HG02852 (cell line): ENCODE measurements at regions not wholly inside any gene's neighbourhood (a gene's known extent, or its start where the extent isn't known, plus 50 kb on each side); places are given as distances from the start of the nearest gene placed in this dataset.

ENCODE experiments used
- ATAC-seq: cut with Tn5 transposase; IDR thresholded peaks from one replicate; pipeline ENCODE4 v1.9.1; 2021; ENCODE audit warnings: mild to moderate bottlenecking, moderate library complexity; ENCODE audit not compliant: unreplicated experiment

- no peak for ATAC-seq
Measured at GRCh38 chr4:4606321-4606720, 64.5 kb upstream of the STX18 start.

GRCh38 chr4:4605849-4606248 lies 64.0 kb upstream of the STX18 start:
- no peak for ATAC-seq

- no peak for ATAC-seq
Measured at GRCh38 chr4:4603592-4603991, 61.7 kb upstream of the STX18 start.

- ATAC-seq = no peak
Measured at GRCh38 chr4:4603067-4603466, 61.2 kb upstream of the STX18 start.

- no peak for ATAC-seq
Measured at GRCh38 chr4:4602468-4602867, 60.6 kb upstream of the STX18 start.

- ATAC-seq = no peak
Measured at GRCh38 chr4:4601803-4602369, 60.0 kb upstream of the STX18 start.

- no peak for ATAC-seq
Measured at GRCh38 chr4:4599481-4600275, 57.8 kb upstream of the STX18 start.

GRCh38 chr4:4598851-4599411 lies 57.1 kb upstream of the STX18 start:
- no peak for ATAC-seq

- ATAC-seq = no peak
Measured at GRCh38 chr4:4596720-4597119, 54.9 kb upstream of the STX18 start.

- no peak for ATAC-seq
Measured at GRCh38 chr4:4595252-4595651, 53.4 kb upstream of the STX18 start.

GRCh38 chr4:4594285-4594920 lies 52.6 kb upstream of the STX18 start:
- ATAC-seq = no peak

- ATAC-seq = no peak
Measured at GRCh38 chr4:4593596-4594284, 51.9 kb upstream of the STX18 start.

GRCh38 chr4:4592414-4592813 lies 50.6 kb upstream of the STX18 start:
- no peak for ATAC-seq
